ENCODE measurements at regions not wholly inside any gene's neighbourhood (a gene's known extent, or its start where the extent isn't known, plus 50 kb on each side); places are given as distances from the start of the nearest gene placed in this dataset.
A peak's percentile ranks its signal among the peaks of the same experiment; 100 is the strongest.

DNA sequence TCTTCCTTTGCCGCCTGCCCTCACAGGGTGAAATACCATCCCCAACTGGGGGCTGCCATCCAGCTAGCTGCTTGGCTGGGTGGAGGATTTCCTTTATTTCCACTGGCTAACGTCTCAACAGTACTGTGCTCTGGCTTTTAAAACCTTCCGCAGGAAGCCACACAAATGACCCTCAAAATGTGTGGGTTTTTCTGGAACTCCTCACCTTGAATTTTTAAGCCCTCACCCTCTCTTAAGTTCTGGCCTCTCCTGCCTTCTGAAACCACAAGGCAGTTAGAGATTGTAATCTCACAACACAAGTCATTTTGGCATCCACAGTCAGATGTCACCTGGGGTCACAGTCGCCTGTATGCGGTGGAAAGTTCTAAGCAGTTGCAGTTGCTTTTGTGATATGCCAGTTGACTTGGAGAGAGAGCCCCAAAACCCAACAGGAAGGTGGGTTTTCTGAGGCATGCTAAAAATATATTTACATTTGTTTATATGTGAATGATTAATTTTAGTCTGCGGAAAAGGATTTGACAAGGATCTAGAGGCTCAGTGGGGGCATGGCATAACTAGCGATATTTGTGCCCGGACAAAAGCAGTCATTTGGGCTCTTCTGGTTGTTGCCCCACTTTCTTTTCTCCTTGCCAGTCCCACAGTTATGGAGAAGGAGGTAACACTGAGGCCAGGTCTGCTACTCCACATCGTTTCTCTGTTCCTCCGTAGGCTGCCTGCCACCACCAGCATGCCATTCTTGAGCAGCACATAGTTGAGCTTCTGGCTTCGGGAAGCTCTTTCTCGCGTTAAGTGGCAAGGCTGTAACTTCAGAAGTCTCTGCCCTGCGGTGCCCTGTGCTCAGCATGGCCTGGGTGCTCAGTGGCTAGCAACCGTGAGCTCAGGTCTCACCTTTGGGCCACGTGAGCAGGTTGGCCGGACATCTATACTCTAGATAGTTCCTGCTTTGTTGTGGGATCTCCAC lies 335.3 kb downstream of the CD83 start:
- CTCF ChIA-PET = no interaction called here
- Histone ChIP-seq H3K36me3 (ENCODE audit: control insufficient read depth in 2 of 3, insufficient read depth in 3 of 3, low read length in 3 of 3) (no peaks in the 10 kb centered on the region), H3K4me1 (ENCODE audit: control insufficient read depth in 2 of 2, insufficient read depth in 2 of 2, low read length in 2 of 2) (peaks cover 23 to 41% of the 10 kb centered on the region in 2 donors), H3K27me3 (ENCODE audit: control insufficient read depth in 2 of 2, insufficient read depth in 2 of 2, low read length in 2 of 2) (no peaks in the 10 kb centered on the region), H3K27ac (ENCODE audit: low read depth, low read length) (no peak overlapping the region), H3K9me3 (ENCODE audit: control insufficient read depth in 2 of 3, low read length in 3 of 3) (peaks cover 0 to 4% (median 0%) of the 10 kb centered on the region in 3 experiments), H3K4me3 (ENCODE audit: low read length) (peak overlapping the region; percentile 35)
- Mint-ChIP-seq H3K4me3 (peak overlapping the region; percentile 56 to 81 (median 72)), H3K27ac (peak overlapping the region; percentile 33 to 82 (median 68)), H3K27me3 (no peaks in the 10 kb centered on the region), H3K4me1 (peaks cover 45 to 73% (median 64%) of the 10 kb centered on the region in 7 donors), H3K9me3 (peaks cover 0 to 9% (median 5%) of the 10 kb centered on the region in 11 donors), H3K36me3 (peaks cover under 1 to 13% (median 4%) of the 10 kb centered on the region in 5 donors)
- peak; percentile 77 for ATAC-seq
- POLR2A ChIA-PET = interaction anchor here (1.0 to 2.6 kb wide), 2 partner anchors 19 to 40 kb away, joined by 3 to 6 read pairs; no protein-coding TSS in a partner anchor
- DNase-seq = peak in 8 of 9 donors; percentile 22 to 66 (median 50)
- intact Hi-C loops (cut with micrococcal nuclease) = loop anchor here (1.0 to 10.0 kb wide), 10 partner anchors 176 to 794 kb away; partner anchors contain the start of gene JARID2 (in 2 of the 2)

GRCh38 chr6:14453712-14454472 lies 336.3 kb downstream of the CD83 start:
- DNase-seq = no peak
- Mint-ChIP-seq H3K4me3 (peak overlapping the region; percentile 56 to 78 (median 70)), H3K36me3 (peaks cover 0 to 6% (median 0%) of the 10 kb centered on the region in 5 donors), H3K27me3 (no peaks in the 10 kb centered on the region), H3K27ac (peak overlapping the region in 6 of 9 donors; percentile 1 to 82 (median 70)), H3K9me3 (no peaks in the 10 kb centered on the region), H3K4me1 (peaks cover 42 to 70% (median 64%) of the 10 kb centered on the region in 7 donors)
- H3K27me3 ChIP-seq (ENCODE audit: control insufficient read depth in 2 of 2, insufficient read depth in 2 of 2, low read length in 2 of 2) = no peaks in the 10 kb centered on the region
- H3K27ac ChIP-seq (ENCODE audit: low read depth, low read length) = no peak overlapping the region
- no peaks in the 10 kb centered on the region for H3K36me3 ChIP-seq (ENCODE audit: control insufficient read depth in 2 of 3, insufficient read depth in 3 of 3, low read length in 3 of 3)
- H3K9me3 ChIP-seq (ENCODE audit: control insufficient read depth in 2 of 3, low read length in 3 of 3) = no peaks in the 10 kb centered on the region
- intact Hi-C loops (cut with micrococcal nuclease) = loop anchor here (2.0 to 10.0 kb wide), 8 partner anchors 177 to 793 kb away; partner anchors contain the start of gene JARID2 (in 2 of the 2)
- H3K4me1 ChIP-seq (ENCODE audit: control insufficient read depth in 2 of 2, insufficient read depth in 2 of 2, low read length in 2 of 2) = peaks cover 23 to 41% of the 10 kb centered on the region in 2 donors
- H3K4me3 ChIP-seq (ENCODE audit: low read length) = peak overlapping the region; percentile 35
- ATAC-seq = no peak
- CTCF ChIA-PET = interaction anchor here (0.6 to 0.7 kb wide), 2 partner anchors 315 to 598 kb away, joined by 3 read pairs; no protein-coding TSS in a partner anchor
- POLR2A ChIA-PET = interaction anchor here (1.0 to 2.6 kb wide), 2 partner anchors 18 to 39 kb away, joined by 3 to 6 read pairs; no protein-coding TSS in a partner anchor

DNA sequence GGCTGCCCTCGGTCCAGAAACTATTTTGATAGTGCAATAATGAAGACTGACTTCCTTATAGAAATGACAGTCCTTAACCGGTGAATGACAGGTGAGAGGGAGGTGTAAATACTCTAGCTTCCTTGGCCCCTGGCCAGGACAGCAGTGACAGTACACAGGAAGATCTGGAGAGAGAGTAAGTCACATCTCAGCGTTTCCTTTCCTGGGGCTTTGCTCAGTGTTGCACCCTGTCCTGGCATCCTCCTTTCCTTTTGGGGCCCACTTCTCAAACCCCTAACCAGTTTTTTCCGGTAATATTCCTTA lies 336.9 kb downstream of the CD83 start:
- H3K27ac Mint-ChIP-seq = peak overlapping the region in 6 of 9 donors; percentile 26 to 56 (median 38)

GRCh38 chr6:14455427-14455826 lies 337.9 kb downstream of the CD83 start:
- Mint-ChIP-seq H3K4me3 (peak overlapping the region in 1 of 10 donors; percentile 78), H3K9me3 (peaks cover 0 to 2% (median 0%) of the 10 kb centered on the region in 11 donors), H3K27ac (peak overlapping the region in 1 of 9 donors; percentile 32), H3K36me3 (peaks cover 0 to 8% (median 0%) of the 10 kb centered on the region in 5 donors), H3K27me3 (no peaks in the 10 kb centered on the region), H3K4me1 (peaks cover 33 to 56% (median 50%) of the 10 kb centered on the region in 7 donors)
- ChIA-PET CTCF (no interaction called here), POLR2A (no interaction called here)
- Histone ChIP-seq H3K4me1 (ENCODE audit: control insufficient read depth in 2 of 2, insufficient read depth in 2 of 2, low read length in 2 of 2) (peaks cover 23 to 32% of the 10 kb centered on the region in 2 donors), H3K27me3 (ENCODE audit: control insufficient read depth in 2 of 2, insufficient read depth in 2 of 2, low read length in 2 of 2) (no peaks in the 10 kb centered on the region), H3K4me3 (ENCODE audit: low read length) (no peak overlapping the region), H3K27ac (ENCODE audit: low read depth, low read length) (no peak overlapping the region), H3K36me3 (ENCODE audit: control insufficient read depth in 2 of 3, insufficient read depth in 3 of 3, low read length in 3 of 3) (no peaks in the 10 kb centered on the region), H3K9me3 (ENCODE audit: control insufficient read depth in 2 of 3, low read length in 3 of 3) (no peaks in the 10 kb centered on the region)
- no peak for ATAC-seq
- no peak for DNase-seq
- intact Hi-C loops (cut with micrococcal nuclease) = loop anchor here in 1 of 2 donors (10.0 kb wide), 1 partner anchor 789 kb away; the partner anchor contains the start of gene JARID2

More for the DNA sequence above, 336.9 kb downstream of the CD83 start:
- DNase-seq (peak in 7 of 9 donors; percentile 12 to 64 (median 59)), ATAC-seq (peak; percentile 32)
- POLR2A ChIA-PET = no interaction called here
- Mint-ChIP-seq H3K36me3 (peaks cover 0 to 6% (median 0%) of the 10 kb centered on the region in 5 donors), H3K4me1 (peaks cover 39 to 66% (median 60%) of the 10 kb centered on the region in 7 donors), H3K4me3 (peak overlapping the region; percentile 32 to 78 (median 56)), H3K9me3 (no peaks in the 10 kb centered on the region), H3K27me3 (no peaks in the 10 kb centered on the region)
- intact Hi-C loops (cut with micrococcal nuclease) = loop anchor here (5.0 to 10.0 kb wide), 5 partner anchors 183 to 793 kb away; partner anchors contain the start of gene JARID2 (in 2 of the 2)
- H3K4me3 ChIP-seq (ENCODE audit: low read length) = no peak overlapping the region
- no peak overlapping the region for H3K27ac ChIP-seq (ENCODE audit: low read depth, low read length)
- CTCF ChIA-PET = interaction anchor here (0.7 kb wide), 2 partner anchors 597 to 1622 kb away, joined by 3 read pairs; no protein-coding TSS in a partner anchor
- no peaks in the 10 kb centered on the region for H3K9me3 ChIP-seq (ENCODE audit: control insufficient read depth in 2 of 3, low read length in 3 of 3)
- peaks cover 23 to 37% of the 10 kb centered on the region in 2 donors for H3K4me1 ChIP-seq (ENCODE audit: control insufficient read depth in 2 of 2, insufficient read depth in 2 of 2, low read length in 2 of 2)
- no peaks in the 10 kb centered on the region for H3K36me3 ChIP-seq (ENCODE audit: control insufficient read depth in 2 of 3, insufficient read depth in 3 of 3, low read length in 3 of 3)
- H3K27me3 ChIP-seq (ENCODE audit: control insufficient read depth in 2 of 2, insufficient read depth in 2 of 2, low read length in 2 of 2) = no peaks in the 10 kb centered on the region

DNA sequence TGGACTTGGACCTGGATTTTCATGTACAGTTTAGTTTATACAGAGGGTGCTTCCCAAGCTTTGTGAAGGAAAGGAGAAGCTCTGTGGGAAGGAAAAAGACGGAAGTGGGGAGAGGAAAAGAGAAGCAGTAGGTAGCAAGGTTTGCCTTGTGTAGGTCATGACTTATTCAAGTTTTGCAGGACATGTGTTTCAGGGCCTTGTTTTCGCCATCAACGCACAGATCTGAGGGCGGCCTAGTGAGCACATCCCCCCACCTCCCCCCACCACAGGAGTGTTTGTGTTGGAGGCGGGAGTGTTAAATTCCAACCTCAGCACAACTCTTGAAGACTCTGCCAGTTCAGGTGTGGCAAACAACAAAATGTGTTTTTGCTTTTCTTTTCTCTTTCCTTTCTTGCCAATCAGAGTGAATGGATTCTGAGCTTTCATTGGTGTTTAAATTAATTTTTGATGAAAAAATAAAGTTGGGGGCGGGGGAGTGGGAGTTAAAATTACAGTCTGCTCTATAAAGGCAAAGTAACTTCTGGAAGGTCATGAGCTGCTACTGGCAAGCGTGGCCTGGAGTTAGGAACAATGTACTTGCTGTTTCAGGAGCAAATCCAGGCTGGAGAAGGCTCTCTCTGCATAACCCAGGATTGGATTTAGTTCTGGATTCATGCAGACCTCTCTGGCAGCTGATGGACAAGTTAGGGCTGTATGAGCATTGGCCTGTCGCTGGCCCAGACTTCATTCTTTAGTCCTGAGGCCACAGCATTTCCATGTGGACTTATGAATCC lies 338.5 kb downstream of the CD83 start:
- POLR2A ChIA-PET = no interaction called here
- Histone ChIP-seq H3K9me3 (ENCODE audit: control insufficient read depth in 2 of 3, low read length in 3 of 3) (no peaks in the 10 kb centered on the region), H3K27ac (ENCODE audit: low read depth, low read length) (no peak overlapping the region), H3K4me3 (ENCODE audit: low read length) (no peak overlapping the region), H3K36me3 (ENCODE audit: control insufficient read depth in 2 of 3, insufficient read depth in 3 of 3, low read length in 3 of 3) (no peaks in the 10 kb centered on the region), H3K27me3 (ENCODE audit: control insufficient read depth in 2 of 2, insufficient read depth in 2 of 2, low read length in 2 of 2) (no peaks in the 10 kb centered on the region), H3K4me1 (ENCODE audit: control insufficient read depth in 2 of 2, insufficient read depth in 2 of 2, low read length in 2 of 2) (peaks cover 23 to 32% of the 10 kb centered on the region in 2 donors)
- H3K27ac Mint-ChIP-seq = peak overlapping the region in 1 of 9 donors; percentile 7
- H3K4me1 Mint-ChIP-seq = peaks cover 28 to 50% (median 44%) of the 10 kb centered on the region in 7 donors
- CTCF ChIA-PET = no interaction called here
- no peak overlapping the region for H3K4me3 Mint-ChIP-seq
- ATAC-seq (no peak), DNase-seq (no peak)
- intact Hi-C loops (cut with micrococcal nuclease) = loop anchor here in 1 of 2 donors (10.0 kb wide), 1 partner anchor 789 kb away; the partner anchor contains the start of gene JARID2
- no peaks in the 10 kb centered on the region for H3K27me3 Mint-ChIP-seq
- peaks cover 0 to 9% (median 0%) of the 10 kb centered on the region in 5 donors for H3K36me3 Mint-ChIP-seq
- H3K9me3 Mint-ChIP-seq = peaks cover 0 to 2% (median 0%) of the 10 kb centered on the region in 11 donors

All from naive thymus-derived CD4-positive, alpha-beta T cell (primary cell).